ENCODE measurements at regions not wholly inside any gene's neighbourhood (a gene's known extent, or its start where the extent isn't known, plus 50 kb on each side); places are given as distances from the start of the nearest gene placed in this dataset.

GRCh38 chr11:92276773-92277172 is 52.2 kb downstream of the FAT3 start:
- no peak overlapping the region for H3K4me3 ChIP-seq
- H3K27me3 ChIP-seq (ENCODE audit: control insufficient read depth in 3 of 3, insufficient read depth in 3 of 3, low read length in 2 of 3), result no peaks in the 10 kb centered on the region
- H3K27ac ChIP-seq (ENCODE audit: low read depth in 1 of 2, low read length in 1 of 2), result no peak overlapping the region
- TF ChIP-seq CTCF (IDR thresholded peaks at IDR 0.05; ENCODE audit: control extremely low read depth, extremely low read depth), result no peak
- WGBS, 2 donors, result 76 to 80% methylated on average over 3 of the region's 3 CpGs
- no peak overlapping the region for H3K9ac ChIP-seq (ENCODE audit: insufficient read depth in 1 of 2, low read length in 2 of 2)
- no peaks in the 10 kb centered on the region for H3K9me3 ChIP-seq (ENCODE audit: control insufficient read depth in 4 of 4, insufficient read depth in 3 of 4, low read length in 3 of 4)
- no peaks in the 10 kb centered on the region for H3K36me3 ChIP-seq (ENCODE audit: control insufficient read depth in 4 of 4, insufficient read depth in 4 of 4, low read length in 4 of 4)
- no peak for ATAC-seq (ENCODE audit: insufficient read depth, low FRiP score)
- DNase-seq, result no peak
- H3K4me1 ChIP-seq (ENCODE audit: control insufficient read depth in 5 of 5, insufficient read depth in 5 of 5, low read length in 5 of 5), result peaks cover 0 to 7% (median 0%) of the 10 kb centered on the region in 5 donors

- DNase-seq (no peak), ATAC-seq (ENCODE audit: insufficient read depth, low FRiP score) (no peak)
- Histone ChIP-seq H3K27ac (ENCODE audit: low read depth in 1 of 2, low read length in 1 of 2) (no peak overlapping the region), H3K9ac (ENCODE audit: insufficient read depth in 1 of 2, low read length in 2 of 2) (no peak overlapping the region), H3K27me3 (ENCODE audit: control insufficient read depth in 3 of 3, insufficient read depth in 3 of 3, low read length in 2 of 3) (no peaks in the 10 kb centered on the region), H3K4me3 (no peak overlapping the region), H3K9me3 (ENCODE audit: control insufficient read depth in 4 of 4, insufficient read depth in 3 of 4, low read length in 3 of 4) (no peaks in the 10 kb centered on the region), H3K4me1 (ENCODE audit: control insufficient read depth in 5 of 5, insufficient read depth in 5 of 5, low read length in 5 of 5) (peaks cover 0 to 2% (median 0%) of the 10 kb centered on the region in 5 donors), H3K36me3 (ENCODE audit: control insufficient read depth in 4 of 4, insufficient read depth in 4 of 4, low read length in 4 of 4) (no peaks in the 10 kb centered on the region)
- TF ChIP-seq CTCF (IDR thresholded peaks at IDR 0.05; ENCODE audit: control extremely low read depth, extremely low read depth), result no peak
- 71 to 82% methylated on average over 1 of the region's 1 CpG for WGBS, 2 donors
Measured at GRCh38 chr11:92277871-92278270, 53.3 kb downstream of the FAT3 start.

- H3K9ac ChIP-seq (ENCODE audit: insufficient read depth in 1 of 2, low read length in 2 of 2), result no peak overlapping the region
- ATAC-seq (ENCODE audit: insufficient read depth, low FRiP score) (no peak), DNase-seq (no peak)
- H3K27ac ChIP-seq (ENCODE audit: low read depth in 1 of 2, low read length in 1 of 2), result no peak overlapping the region
- no peaks in the 10 kb centered on the region for H3K9me3 ChIP-seq (ENCODE audit: control insufficient read depth in 4 of 4, insufficient read depth in 3 of 4, low read length in 3 of 4)
- H3K4me3 ChIP-seq, result no peak overlapping the region
- WGBS, 2 donors, result 89 to 90% methylated on average over 1 of the region's 1 CpG
- TF ChIP-seq CTCF (IDR thresholded peaks at IDR 0.05; ENCODE audit: control extremely low read depth, extremely low read depth), result no peak
- H3K4me1 ChIP-seq (ENCODE audit: control insufficient read depth in 5 of 5, insufficient read depth in 5 of 5, low read length in 5 of 5), result peaks cover 0 to 2% (median 0%) of the 10 kb centered on the region in 5 donors
- H3K27me3 ChIP-seq (ENCODE audit: control insufficient read depth in 3 of 3, insufficient read depth in 3 of 3, low read length in 2 of 3), result no peaks in the 10 kb centered on the region
- H3K36me3 ChIP-seq (ENCODE audit: control insufficient read depth in 4 of 4, insufficient read depth in 4 of 4, low read length in 4 of 4), result no peaks in the 10 kb centered on the region
Measured at GRCh38 chr11:92278791-92279433, 54.3 kb downstream of the FAT3 start.

GRCh38 chr11:92284107-92284506 is 59.5 kb downstream of the FAT3 start:
- Histone ChIP-seq H3K36me3 (ENCODE audit: control insufficient read depth in 4 of 4, insufficient read depth in 4 of 4, low read length in 4 of 4) (no peaks in the 10 kb centered on the region), H3K9ac (ENCODE audit: insufficient read depth in 1 of 2, low read length in 2 of 2) (no peak overlapping the region), H3K4me1 (ENCODE audit: control insufficient read depth in 5 of 5, insufficient read depth in 5 of 5, low read length in 5 of 5) (peaks cover 0 to 5% (median 0%) of the 10 kb centered on the region in 5 donors), H3K27ac (ENCODE audit: low read depth in 1 of 2, low read length in 1 of 2) (no peak overlapping the region), H3K9me3 (ENCODE audit: control insufficient read depth in 4 of 4, insufficient read depth in 3 of 4, low read length in 3 of 4) (no peaks in the 10 kb centered on the region), H3K4me3 (no peak overlapping the region), H3K27me3 (ENCODE audit: control insufficient read depth in 3 of 3, insufficient read depth in 3 of 3, low read length in 2 of 3) (no peaks in the 10 kb centered on the region)
- TF ChIP-seq CTCF (IDR thresholded peaks at IDR 0.05; ENCODE audit: control extremely low read depth, extremely low read depth), result no peak
- 70 to 76% methylated on average over 3 of the region's 3 CpGs for WGBS, 2 donors
- DNase-seq (no peak), ATAC-seq (ENCODE audit: insufficient read depth, low FRiP score) (no peak)

All from lung (tissue), 11 donors.